ENCODE measurements at regions not wholly inside any gene's neighbourhood (a gene's known extent, or its start where the extent isn't known, plus 50 kb on each side); places are given as distances from the start of the nearest gene placed in this dataset.

DNA sequence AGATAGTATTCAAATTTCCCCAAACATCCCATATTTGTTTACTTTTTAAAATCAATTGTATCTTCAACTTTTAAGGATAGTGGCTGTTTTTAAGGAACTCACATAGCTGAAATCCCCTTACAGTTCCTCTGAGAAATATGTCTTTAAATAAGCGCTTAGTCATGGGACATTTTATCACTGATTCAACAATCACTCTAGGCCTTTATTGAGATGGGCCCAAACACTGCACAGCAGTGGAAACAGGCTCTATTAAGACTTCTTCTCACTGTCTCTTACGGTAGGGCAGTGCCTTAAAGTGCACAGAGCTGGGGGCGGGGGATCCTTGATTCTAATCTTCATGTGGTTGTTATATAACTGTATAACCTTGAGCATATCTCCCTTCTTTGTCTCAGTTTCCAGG lies 59.8 kb upstream of the RREB1 start (continued):
- TF ChIP-seq FOXJ3 (CRISPR knock-in tag; IDR thresholded peaks at IDR 0.05) = no peak
- TF ChIP-seq EP400 (IDR thresholded peaks at IDR 0.05) = no peak; the same call in 1 of the 2 replicates
- TF ChIP-seq NUFIP1 (IDR thresholded peaks at IDR 0.05; ENCODE audit: partially characterized antibody) = no peak
- TF ChIP-seq SP2 (IDR thresholded peaks at IDR 0.05; ENCODE audit: extremely low read depth, low read depth, low read length, poor library complexity, severe bottlenecking) = no peak
- no peak for TF ChIP-seq ZNF696 (CRISPR knock-in tag; conservative IDR thresholded peaks at IDR 0.05)
- TF ChIP-seq HDAC8 (tag; IDR thresholded peaks at IDR 0.05) = no peak
- TF ChIP-seq ZNF280B (CRISPR knock-in tag; IDR thresholded peaks at IDR 0.05) = no peak
- TF ChIP-seq JUN (IDR thresholded peaks at IDR 0.05; ENCODE audit: borderline replicate concordance, low read depth, low read length) = 0 out of 2 replicates have a peak, but pooled peaks have one; percentile 10
- TF ChIP-seq JUN (CRISPR knock-in tag; IDR thresholded peaks at IDR 0.05; ENCODE audit: borderline replicate concordance) = no peak
- TF ChIP-seq, protein P1, sequence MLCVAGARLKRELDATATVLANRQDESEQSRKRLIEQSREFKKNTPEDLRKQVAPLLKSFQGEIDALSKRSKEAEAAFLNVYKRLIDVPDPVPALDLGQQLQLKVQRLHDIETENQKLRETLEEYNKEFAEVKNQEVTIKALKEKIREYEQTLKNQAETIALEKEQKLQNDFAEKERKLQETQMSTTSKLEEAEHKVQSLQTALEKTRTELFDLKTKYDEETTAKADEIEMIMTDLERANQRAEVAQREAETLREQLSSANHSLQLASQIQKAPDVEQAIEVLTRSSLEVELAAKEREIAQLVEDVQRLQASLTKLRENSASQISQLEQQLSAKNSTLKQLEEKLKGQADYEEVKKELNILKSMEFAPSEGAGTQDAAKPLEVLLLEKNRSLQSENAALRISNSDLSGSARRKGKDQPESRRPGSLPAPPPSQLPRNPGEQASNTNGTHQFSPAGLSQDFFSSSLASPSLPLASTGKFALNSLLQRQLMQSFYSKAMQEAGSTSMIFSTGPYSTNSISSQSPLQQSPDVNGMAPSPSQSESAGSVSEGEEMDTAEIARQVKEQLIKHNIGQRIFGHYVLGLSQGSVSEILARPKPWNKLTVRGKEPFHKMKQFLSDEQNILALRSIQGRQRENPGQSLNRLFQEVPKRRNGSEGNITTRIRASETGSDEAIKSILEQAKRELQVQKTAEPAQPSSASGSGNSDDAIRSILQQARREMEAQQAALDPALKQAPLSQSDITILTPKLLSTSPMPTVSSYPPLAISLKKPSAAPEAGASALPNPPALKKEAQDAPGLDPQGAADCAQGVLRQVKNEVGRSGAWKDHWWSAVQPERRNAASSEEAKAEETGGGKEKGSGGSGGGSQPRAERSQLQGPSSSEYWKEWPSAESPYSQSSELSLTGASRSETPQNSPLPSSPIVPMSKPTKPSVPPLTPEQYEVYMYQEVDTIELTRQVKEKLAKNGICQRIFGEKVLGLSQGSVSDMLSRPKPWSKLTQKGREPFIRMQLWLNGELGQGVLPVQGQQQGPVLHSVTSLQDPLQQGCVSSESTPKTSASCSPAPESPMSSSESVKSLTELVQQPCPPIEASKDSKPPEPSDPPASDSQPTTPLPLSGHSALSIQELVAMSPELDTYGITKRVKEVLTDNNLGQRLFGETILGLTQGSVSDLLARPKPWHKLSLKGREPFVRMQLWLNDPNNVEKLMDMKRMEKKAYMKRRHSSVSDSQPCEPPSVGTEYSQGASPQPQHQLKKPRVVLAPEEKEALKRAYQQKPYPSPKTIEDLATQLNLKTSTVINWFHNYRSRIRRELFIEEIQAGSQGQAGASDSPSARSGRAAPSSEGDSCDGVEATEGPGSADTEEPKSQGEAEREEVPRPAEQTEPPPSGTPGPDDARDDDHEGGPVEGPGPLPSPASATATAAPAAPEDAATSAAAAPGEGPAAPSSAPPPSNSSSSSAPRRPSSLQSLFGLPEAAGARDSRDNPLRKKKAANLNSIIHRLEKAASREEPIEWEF (CRISPR knock-in tag; IDR thresholded peaks at IDR 0.05) = no peak
- TF ChIP-seq RBM22 (IDR thresholded peaks at IDR 0.05; ENCODE audit: low read depth, low read length, poor library complexity, severe bottlenecking) = no peak
- no peak for TF ChIP-seq MTA3 (IDR thresholded peaks at IDR 0.05; ENCODE audit: borderline replicate concordance)
- no peak for TF ChIP-seq EZH2 (IDR thresholded peaks at IDR 0.05; ENCODE audit: borderline replicate concordance, low read depth, low read length)
- TF ChIP-seq ZNF766 (CRISPR knock-in tag; conservative IDR thresholded peaks at IDR 0.05) = 0 out of 2 replicates have a peak, but pooled peaks have one; percentile 19
- TF ChIP-seq, protein P2, sequence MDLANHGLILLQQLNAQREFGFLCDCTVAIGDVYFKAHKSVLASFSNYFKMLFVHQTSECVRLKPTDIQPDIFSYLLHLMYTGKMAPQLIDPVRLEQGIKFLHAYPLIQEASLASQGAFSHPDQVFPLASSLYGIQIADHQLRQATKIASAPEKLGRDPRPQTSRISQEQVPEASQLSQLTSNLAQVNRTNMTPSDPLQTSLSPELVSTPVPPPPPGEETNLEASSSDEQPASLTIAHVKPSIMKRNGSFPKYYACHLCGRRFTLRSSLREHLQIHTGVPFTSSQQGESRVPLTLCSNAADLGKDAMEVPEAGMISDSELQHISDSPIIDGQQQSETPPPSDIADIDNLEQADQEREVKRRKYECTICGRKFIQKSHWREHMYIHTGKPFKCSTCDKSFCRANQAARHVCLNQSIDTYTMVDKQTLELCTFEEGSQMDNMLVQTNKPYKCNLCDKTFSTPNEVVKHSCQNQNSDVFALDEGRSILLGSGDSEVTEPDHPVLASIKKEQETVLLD (IDR thresholded peaks at IDR 0.05) = no peak
- no peak for TF ChIP-seq ZNF274 (IDR thresholded peaks at IDR 0.05; ENCODE audit: borderline replicate concordance, low read depth, low read length)
- no peak for TF ChIP-seq KAT8 (IDR thresholded peaks at IDR 0.05; ENCODE audit: low read depth)
- TF ChIP-seq ZFX (CRISPR knock-in tag; IDR thresholded peaks at IDR 0.05) = peak; percentile 80
- peak; percentile 31; the same call in 1 of the 2 replicates for TF ChIP-seq PML (IDR thresholded peaks at IDR 0.05; ENCODE audit: low read length)
- no peak for TF ChIP-seq MYNN (IDR thresholded peaks at IDR 0.05)
- no peak for TF ChIP-seq MYNN (CRISPR knock-in tag; IDR thresholded peaks at IDR 0.05)
- no peak for TF ChIP-seq PTTG1 (tag; IDR thresholded peaks at IDR 0.05; ENCODE audit: low read depth)
- no peak for TF ChIP-seq MED1 (CRISPR knock-in tag; IDR thresholded peaks at IDR 0.05; ENCODE audit: borderline replicate concordance)
- TF ChIP-seq CXXC5 (CRISPR knock-in tag; IDR thresholded peaks at IDR 0.05) = 0 out of 2 replicates have a peak, but pooled peaks have one; percentile 26

Measured in K562 (cell line).